ENCODE measurements at regions not wholly inside any gene's neighbourhood (a gene's known extent, or its start where the extent isn't known, plus 50 kb on each side); places are given as distances from the start of the nearest gene placed in this dataset.

- no peak for TF ChIP-seq CTCF (IDR thresholded peaks at IDR 0.05)
- TF ChIP-seq ZFX (IDR thresholded peaks at IDR 0.05; ENCODE audit: borderline replicate concordance): no peak
Measured at GRCh38 chrX:46204721-46205422, 340.3 kb downstream of the ZNF674 start.
